ENCODE measurements at regions not wholly inside any gene's neighbourhood (a gene's known extent, or its start where the extent isn't known, plus 50 kb on each side); places are given as distances from the start of the nearest gene placed in this dataset.

DNA sequence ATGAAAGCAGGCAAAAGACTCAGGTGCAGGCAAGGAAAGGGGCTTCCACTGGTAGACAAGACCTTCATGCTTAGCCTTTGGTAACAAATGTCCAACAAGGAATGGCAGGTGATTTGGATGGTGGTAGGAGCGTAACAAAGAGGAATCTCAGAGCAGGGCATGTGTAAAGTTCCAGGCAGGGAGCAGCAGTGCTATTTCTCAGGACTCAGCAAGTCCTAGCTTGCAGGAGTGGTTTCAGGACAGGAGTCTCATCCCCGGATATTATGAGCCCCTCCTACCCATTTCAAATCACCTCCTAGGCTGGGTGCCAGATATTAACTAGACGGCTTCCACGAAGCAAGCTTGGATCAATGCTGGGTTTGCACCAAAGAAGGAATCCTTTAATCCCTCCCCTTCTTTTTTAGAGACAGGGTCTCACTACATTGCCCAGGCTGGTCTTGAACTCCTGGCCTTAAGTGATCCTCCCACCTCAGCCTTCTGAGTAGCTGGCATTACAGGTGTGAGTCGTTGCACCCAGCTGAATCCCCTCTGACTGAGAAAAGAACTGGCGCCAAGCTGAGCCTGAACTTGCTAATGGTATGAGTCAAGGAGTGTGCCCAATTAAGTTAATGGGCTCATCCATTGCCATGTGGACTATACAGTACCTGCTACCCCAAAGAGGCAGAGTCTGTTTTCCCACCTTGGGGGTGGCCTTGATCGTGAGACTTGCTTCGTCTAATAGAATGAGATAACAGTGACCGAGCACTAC lies 190.3 kb downstream of the ARL4C start:
- DNase-seq (ENCODE audit: low spot score), result no peak

DNA sequence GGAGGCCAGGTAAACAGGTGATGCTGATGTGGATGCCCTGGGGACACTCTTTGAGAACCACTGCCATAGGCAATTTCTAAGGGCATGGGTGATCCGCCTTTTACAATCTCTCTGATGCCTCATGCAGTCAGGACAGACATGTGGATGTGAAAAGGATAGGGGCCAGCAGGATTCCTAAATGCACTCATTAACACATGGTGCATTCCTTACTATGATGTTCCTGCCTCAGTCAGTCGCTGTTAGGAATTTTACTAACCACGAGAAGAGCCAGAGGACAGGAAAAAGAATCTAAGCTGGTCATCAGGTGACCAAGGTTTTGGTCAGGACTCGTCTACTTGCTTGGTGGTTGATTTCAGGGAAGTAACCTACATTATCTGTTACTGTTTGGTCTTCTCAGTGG lies 191.0 kb downstream of the ARL4C start:
- no peak for DNase-seq (ENCODE audit: low spot score)

DNA sequence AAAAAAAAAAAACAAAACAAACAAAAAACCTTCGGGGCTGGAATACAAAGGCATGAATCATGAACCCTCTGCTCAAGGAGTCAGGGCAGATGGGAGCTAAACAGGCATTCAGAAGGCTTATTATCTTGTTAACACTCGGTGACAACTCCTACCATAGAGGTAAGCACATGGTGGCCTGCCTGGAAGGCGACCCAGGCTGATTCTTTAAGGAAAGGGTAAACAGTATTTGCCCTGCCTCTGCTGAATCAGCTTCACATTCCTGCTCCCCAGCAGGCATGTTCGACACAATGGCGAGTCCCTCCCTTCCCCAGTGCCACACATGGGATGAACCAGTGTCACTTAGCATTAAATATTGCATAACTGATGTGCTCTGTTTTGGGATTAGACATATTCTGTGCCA lies 191.9 kb downstream of the ARL4C start:
- DNase-seq (ENCODE audit: low spot score), result no peak

DNA sequence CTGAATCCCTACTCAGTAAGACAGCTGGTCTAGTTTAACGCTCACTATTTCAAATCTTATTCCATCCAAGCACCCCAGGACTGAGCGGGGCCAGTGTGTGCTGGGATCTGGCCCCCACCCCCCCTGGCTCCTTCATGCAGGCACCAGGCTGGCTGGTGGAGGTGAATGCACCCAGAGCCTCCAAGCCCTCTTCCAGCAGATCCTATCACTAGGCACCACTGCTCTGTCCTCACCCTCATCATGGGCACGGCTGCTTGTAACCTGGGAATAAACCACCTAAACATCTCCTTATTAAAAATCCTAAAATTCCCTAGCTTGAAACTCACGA lies 194.3 kb downstream of the ARL4C start:
- no peak for DNase-seq (ENCODE audit: low spot score)

DNA sequence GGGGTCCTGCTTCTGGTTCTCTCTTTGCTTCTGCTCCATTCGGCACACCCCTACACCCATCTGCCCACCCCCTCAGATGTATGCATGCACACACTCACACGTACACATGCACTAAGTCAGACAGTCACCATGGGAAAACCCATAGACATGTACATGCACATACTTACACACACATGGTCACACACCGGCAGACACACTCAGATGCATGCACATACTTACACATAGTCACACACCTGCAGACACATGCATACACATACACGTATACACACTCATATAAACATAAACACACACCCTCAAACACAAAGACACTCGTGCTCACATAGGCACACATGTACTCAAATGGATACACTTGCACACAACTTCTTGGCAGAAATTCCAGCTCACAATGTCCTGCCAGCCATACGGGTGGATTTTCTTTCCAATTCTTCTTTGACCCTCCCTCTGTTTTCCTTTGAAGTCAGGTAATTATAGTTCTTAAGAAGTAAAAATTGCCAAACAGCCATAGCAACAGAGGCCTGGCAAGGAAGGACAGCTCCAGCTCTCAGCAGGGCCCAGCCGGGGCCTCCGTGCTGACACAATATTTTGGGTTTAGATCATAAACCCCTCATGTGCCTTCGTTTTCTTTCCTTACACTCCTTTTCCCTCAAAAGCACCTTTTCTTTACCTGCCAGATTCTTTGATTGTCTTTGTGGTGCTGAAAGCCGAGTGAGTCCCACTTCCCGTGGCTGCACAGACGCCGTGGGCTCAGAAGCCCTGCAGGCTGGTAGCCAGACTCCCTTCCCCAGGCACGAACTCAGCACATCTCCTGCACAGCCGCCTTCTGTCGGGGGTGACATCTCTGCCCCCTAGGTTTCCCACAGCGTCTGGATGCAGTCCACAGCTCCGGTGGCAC lies 195.7 kb downstream of the ARL4C start:
- DNase-seq (ENCODE audit: low spot score), result no peak

DNA sequence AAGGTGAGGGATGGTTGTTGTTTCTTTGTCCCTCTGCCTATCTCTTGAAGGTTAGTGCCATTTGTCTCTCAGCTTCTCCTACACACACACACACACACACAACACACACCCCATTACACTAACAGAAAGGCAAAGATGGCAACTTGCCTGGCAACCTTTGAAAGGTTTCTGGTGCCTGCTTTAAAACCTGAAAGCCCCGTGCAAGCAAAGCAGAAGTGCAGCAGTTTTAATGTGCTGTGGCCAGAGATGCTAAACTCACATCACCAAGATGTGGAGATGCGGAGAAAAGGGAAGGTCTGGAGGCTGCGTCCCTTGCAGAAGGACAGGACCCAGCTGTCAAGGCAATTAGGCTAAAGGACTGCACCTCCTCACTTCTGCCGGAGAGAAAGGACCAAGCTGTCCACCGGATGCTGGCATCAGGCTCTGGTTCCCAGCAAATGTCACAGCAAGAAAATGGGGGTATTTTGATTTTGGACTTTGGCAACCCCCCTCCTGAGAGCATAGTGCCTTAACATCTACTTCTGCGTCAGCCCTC lies 196.4 kb downstream of the ARL4C start:
- no peak for DNase-seq (ENCODE audit: low spot score)

DNA sequence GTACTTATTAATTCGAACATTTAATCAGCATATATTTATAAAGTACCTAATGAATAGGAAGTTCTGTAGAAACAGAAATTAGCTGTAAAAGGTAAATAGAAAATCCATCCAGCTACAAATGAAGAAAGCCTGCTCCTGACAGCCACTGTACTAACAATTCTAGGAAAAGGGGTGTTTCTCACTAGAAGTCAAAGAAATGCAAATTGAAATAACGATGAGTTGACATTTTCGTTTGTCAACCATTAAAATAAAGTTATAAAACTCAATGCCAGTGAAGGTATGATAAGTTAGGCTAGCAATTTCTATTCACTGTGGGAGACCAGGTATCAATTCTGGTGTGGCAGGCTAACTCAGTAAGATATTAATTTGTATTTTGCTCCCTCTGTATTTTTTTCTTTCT lies 198.0 kb downstream of the ARL4C start:
- no peak for DNase-seq (ENCODE audit: low spot score)

DNA sequence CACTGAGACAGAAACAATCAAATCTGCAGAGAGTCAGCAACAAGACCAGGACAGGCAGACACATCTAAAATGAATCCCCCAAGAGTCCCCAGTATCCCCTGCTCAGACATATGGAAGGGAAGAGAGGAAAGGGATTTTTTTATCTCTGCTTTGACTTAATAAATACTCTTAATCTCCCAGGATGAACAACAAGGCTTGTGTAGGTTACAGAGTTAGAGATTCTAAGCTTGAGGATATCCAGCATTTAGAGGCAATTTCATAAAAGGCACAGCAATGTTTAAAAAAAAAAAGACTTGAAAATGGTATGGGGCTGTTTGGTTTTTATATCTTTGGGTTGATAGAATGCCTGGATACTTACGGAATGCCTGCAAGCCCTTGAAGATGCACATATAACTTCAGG lies 199.9 kb downstream of the ARL4C start:
- DNase-seq (ENCODE audit: low spot score), result no peak

DNA sequence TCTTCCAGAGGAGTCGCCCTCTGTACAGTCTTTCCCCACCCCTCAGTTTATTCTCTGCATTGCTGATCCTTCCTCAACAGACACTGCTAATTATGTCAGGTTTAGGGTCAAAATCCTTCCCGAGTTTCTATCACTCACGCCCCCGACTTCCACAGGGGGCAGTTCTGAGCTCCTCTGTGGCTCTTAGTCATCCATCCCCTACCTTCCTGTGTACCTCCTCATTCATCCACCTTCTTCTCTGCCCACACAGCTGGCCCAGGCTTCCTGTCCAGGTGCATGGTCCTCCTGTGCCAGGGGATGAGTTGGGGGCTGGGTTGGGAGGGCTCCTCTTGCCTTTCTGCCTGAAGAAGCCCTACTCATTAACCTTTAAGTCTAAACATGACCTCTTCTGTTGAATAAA lies 202.9 kb downstream of the ARL4C start:
- no peak for DNase-seq (ENCODE audit: low spot score)

DNA sequence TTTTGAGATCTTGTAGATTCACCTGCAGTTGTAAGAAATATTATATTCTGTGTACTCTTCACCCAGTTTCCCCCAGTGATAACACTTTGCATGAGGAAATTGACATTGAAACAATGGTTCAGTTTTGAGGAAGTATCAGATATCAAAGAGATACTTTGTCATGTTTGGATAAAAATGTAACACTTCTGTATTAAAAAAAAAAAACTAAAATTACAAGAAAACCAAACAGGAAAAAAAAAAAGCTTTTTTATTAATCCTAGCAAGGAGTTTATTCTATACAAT lies 204.0 kb downstream of the ARL4C start:
- DNase-seq (ENCODE audit: low spot score), result no peak

DNA sequence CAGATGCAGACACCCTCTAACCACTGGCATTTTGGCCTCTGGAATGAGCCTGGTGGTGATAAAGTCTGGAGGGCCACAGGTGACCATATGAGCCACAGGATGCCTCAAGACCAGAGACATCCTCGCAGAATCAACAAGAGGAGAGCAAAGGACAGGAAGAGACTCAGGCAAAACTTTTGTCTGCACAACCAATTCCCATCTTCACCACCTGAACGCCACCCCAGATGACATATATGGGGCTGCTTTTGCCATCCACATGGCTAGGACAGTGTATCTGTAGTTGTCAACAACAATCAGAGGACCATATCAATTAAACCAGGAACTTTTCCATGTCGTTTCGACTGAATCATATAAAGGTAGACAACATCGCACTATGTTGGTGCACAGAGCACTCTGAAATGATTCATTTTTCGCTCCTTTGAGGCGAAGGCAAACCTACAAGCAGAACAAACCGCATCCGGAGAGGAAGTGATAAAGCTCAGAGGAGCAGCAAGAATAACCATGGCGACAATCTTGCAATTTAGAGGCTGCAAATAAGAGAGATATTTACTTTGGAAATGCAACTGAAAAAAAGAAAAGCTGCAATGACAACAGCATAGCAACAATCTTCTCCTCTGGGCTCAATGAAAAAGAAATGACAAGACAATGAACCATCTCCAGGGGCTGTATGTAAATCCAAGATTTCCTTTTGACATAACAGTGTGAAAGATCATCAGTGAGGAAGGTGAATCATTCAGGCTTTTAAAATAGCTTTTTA lies 204.5 kb downstream of the ARL4C start:
- DNase-seq (ENCODE audit: low spot score), result no peak

DNA sequence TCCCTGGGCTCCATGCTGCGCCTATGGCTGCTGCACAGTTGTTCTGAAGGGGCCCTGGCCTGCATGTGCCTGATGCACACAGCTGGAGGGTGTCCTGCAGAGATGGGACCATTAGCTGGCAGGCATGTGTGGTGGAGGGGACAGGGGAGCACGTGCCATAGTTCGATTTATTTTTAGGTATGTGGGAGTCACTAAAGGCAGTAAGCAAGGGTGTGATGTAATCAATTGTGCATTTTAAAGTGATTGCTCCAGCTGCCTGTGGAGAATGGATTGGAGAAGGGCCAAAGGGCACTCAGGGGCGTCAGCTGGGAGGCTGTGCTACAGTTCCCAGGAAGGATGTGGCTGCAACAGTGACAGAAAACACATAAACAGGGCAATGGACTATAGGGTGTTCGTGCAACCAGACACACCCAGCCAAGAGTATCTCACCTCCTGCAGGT lies 205.1 kb downstream of the ARL4C start:
- DNase-seq (ENCODE audit: low spot score), result no peak

DNA sequence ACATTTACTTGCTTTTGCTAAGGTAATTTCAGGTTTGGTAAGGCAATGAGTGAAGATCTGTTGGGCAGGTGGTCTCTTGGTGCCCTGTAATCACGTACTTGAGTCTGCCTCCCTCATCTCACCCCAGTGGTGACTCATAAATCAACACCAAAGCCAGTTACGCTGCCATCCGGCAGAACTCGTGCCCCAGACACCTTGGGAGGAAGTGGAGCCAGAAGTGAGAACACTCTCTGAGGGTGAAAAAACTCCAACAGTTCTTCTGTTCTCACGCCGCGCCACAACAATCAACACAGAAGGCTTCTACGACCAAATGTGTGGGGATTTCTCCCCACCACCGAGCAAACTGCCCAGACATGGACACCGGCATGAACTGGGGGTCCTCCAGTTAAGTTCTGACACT lies 206.2 kb downstream of the ARL4C start:
- no peak for DNase-seq (ENCODE audit: low spot score)

DNA sequence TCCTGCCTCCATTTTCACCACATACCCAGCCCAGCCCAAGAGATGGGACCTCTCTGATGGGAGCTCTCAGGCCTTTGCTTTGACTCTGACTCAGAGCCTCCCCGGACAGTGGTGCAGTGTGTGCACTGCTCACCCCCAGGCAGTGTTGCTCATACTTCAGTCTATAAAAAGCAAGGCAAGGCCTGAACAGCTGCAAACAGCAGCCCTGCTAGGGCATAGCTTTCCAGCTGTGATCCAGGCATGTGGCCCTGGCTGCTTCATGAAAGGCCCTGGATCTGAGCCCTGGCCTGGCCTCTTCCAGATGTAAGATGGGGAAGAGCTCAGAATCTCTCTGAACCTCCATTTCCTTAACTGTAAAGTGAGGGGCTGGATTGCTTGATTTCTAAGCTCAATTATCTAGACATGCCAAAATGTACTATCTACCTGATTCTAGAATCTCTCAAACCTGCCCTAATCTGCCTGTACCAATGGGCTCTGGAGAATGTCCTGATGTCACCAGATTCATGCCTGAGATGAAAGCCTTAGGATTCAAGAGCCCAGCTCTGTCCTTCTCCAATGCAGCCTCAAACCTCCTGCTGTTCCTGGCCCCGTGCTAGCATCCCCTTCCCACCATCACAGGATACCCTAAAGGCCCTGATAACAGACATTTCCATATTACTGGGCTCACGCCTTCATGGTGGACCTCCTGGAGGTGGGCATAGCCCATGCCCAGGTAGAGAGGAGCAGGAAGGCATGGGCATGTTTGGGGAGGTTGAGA lies 206.9 kb downstream of the ARL4C start:
- DNase-seq (ENCODE audit: low spot score), result no peak

DNA sequence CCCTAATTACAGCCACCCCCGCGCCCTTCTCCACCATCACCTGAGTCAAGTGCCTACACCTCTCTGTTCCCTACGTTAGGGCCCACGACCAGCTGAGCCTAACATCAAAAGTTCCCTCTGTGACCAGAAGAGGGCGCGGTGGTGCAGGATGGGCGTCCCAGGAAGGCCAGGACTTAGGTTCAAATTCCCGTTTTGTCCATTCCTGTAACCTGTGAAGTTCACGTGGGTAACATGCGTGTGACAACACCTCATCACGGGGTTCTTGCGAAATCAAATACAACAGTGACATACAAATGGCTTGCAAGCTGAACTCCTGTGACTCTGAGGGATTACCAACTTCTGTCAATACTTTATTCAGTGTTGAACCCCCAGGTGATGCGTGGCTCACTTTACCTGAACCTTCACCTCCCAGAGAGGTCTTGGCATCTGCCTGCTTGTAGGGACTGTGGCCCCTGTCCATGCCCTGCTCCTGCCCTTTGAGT lies 207.9 kb downstream of the ARL4C start:
- peak; percentile 29 for DNase-seq (ENCODE audit: low spot score)

DNA sequence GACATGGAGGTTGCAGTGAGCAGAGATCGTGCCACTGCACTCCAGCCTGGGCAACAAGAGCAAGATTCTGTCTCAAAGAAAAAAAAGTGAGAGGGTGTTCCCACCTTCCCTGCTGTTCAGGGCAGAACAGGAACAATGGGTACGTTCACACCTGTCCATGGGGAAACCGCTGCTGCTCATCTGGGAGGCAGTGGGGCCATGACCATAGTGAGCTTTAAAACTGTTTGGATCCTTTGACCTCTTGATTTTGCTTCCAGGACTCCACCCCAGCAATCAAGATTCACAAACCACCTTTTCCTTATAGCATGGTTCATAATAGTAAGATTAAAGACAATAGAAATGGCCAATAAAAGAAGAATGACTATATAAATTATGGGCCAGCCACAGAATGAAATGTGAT lies 209.2 kb downstream of the ARL4C start:
- DNase-seq (ENCODE audit: low spot score), result no peak

DNA sequence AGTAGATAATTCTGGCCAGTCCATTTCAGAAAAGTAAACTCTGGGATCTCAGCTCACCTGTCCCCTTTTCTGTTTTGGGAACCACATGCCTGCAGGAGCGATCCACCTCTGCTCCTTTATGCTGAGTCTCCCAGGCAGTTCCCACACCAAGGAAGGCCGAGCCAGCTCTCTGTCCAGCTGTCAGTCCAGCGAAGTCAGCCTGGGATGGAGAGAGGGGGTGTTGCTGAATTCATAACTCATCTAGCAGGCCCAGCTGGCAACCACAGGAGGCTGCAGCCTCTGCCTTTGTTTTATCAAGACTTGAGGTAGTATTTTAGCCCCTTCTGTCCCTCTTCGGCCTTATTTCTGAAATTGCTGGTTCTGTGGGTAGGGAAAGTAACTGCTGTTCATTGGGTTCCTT lies 209.9 kb downstream of the ARL4C start:
- DNase-seq (ENCODE audit: low spot score), result no peak

DNA sequence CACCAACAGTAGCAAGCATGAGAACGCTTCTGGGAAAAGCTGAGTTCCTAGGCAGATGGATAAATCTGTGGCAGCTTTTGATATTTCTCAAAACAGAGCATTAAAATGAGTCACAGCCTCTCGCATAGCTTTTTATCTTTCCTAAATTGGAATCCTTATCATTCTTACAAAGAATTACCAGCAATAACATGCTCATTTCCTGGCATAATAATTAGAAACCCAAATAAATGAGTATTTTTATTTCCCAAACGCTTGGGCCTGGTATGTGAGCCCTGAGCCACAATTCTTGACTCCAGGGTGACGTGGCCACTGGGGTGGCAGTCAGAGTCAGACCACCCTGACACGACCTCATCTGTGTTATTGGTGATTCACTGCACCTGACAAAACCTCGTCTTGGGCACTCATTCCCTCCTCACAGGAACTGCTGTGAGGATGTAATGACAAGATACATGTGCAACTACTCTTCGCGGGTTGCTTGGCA lies 210.7 kb downstream of the ARL4C start:
- DNase-seq (ENCODE audit: low spot score), result no peak

DNA sequence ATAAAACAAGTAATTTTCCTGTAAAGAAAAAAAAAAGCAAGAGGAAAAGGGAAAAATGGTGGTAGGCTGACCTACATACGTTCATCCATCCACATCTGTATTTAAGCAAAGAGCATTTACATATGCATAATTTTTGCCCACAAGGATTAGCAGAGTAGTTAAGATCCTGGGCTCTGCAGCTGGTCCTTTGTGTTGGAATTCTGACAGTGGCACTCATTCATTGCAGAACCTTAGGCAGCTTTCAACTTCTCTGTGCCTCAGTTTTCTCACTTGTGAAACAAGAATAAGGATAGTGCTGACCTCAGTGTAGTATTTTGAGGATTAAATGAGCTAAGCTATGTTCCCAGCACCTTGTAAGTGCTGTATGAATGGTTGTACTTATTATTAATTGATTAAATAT lies 211.3 kb downstream of the ARL4C start:
- DNase-seq (ENCODE audit: low spot score), result no peak

DNA sequence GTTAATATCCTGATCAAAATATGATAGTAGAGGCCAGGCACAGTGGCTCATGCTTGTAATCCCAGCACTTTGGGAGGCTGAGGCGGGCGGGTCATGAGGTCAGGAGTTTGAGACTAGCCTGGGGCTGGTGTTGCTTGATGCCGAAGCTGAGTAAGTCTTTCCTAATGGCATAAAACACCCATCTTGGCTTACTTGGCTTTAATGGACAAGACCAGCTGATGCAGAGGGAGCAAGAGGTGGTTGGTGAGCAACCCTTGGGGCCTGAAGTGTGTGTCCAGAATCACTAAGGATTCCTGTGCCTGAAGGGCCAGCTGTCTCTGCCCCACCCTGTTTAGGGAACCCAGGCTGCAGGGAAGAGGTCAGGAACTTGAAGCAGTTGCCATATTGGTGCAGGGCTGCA lies 217.2 kb downstream of the ARL4C start:
- DNase-seq (ENCODE audit: low spot score), result no peak

DNA sequence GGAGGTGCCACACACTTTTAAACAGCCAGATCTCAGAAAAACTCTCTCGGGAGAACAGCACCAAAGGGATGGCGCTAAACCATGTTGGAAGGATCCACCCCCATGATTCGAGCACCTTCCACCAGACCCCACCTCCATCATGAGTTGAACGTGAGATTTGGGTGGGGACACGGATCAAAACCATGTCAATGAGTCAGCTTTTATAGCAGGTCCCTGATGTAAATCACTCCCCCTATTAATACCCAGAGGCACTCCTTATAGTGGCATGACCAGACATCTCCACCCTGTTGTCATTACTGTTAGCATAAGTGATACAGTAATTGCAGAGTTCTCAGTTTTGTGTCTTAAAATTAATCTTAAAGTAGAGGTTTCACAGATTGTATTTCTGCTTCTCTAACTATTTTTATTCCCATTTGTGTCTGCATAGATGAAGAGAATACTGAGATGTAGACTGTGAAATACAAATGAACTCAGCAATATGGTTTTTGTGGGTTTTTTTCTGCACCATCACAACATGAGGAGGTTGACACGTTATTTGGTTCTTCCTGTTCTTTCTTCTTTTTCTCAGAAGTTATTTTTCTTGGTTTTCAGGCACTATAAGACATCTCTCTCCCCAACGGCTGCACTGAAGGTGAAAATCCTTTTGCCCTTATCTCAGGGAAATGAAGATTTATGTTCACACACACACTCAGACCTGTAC lies 218.2 kb downstream of the ARL4C start:
- no peak for DNase-seq (ENCODE audit: low spot score)
